Muscle layer of colon (tissue), 2 donors: ENCODE measurements at regions not wholly inside any gene's neighbourhood (a gene's known extent, or its start where the extent isn't known, plus 50 kb on each side); places are given as distances from the start of the nearest gene placed in this dataset.

Experiments
- H3K27ac ChIP-seq: one replicate; pipeline ENCODE4 v1.7.0; 2013; ENCODE audit warnings: low read depth, mild to moderate bottlenecking, low read length, moderate library complexity
- H3K27me3 ChIP-seq, 2 donors: one replicate each; pipeline ENCODE4 v1.7.0; 2013; ENCODE audit warnings: low read length in 2 of 2, mild to moderate bottlenecking in 2 of 2; ENCODE audit not compliant: insufficient read depth in 2 of 2, control insufficient read depth in 1 of 2
- H3K36me3 ChIP-seq: one replicate; pipeline ENCODE4 v1.7.0; 2013; ENCODE audit warnings: mild to moderate bottlenecking, low read length; ENCODE audit not compliant: insufficient read depth
- H3K4me1 ChIP-seq: one replicate; pipeline ENCODE4 v1.7.0; 2013; ENCODE audit warnings: mild to moderate bottlenecking, low read length; ENCODE audit not compliant: insufficient read depth
- H3K4me3 ChIP-seq, 2 donors: one replicate each; pipeline ENCODE4 v1.7.0; 2013; ENCODE audit warnings: low read length in 2 of 2, low read depth in 1 of 2, mild to moderate bottlenecking in 1 of 2, moderate library complexity in 1 of 2
- H3K9ac ChIP-seq: one replicate; pipeline ENCODE4 v1.7.0; 2013; ENCODE audit warnings: low read length
- H3K9me3 ChIP-seq: one replicate; pipeline ENCODE4 v1.7.0; 2013; ENCODE audit warnings: mild to moderate bottlenecking, low read length
- donor health status: abdominal sarcoma.
- donor health status: Adenocarcinoma of cecum.

DNA sequence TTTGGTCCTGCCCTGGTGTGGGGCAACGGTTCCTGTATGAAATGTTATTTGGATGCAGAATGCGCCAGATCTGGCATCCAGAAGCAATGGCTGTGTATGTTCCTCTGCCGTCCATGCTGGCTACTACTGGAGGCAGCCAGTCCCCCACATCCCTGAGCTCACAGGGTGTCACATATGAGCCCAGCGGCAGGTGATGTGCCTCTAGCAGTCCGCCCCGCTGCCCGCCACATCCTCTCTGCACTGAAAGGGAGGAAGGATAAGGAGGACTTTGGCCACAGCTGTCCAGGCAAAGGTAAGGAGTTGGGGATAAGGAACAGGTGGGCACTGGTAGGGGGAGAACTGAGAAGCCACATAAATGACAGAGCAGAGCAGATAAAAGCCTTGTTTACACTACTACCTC lies 305.3 kb upstream of the DAB1 start:
- H3K9me3 ChIP-seq = no peaks in the 10 kb centered on the region
- H3K9ac ChIP-seq = no peak overlapping the region
- no peaks in the 10 kb centered on the region for H3K27me3 ChIP-seq
- H3K4me3 ChIP-seq = no peak overlapping the region
- H3K4me1 ChIP-seq = no peaks in the 10 kb centered on the region
- no peaks in the 10 kb centered on the region for H3K36me3 ChIP-seq
- no peak overlapping the region for H3K27ac ChIP-seq

DNA sequence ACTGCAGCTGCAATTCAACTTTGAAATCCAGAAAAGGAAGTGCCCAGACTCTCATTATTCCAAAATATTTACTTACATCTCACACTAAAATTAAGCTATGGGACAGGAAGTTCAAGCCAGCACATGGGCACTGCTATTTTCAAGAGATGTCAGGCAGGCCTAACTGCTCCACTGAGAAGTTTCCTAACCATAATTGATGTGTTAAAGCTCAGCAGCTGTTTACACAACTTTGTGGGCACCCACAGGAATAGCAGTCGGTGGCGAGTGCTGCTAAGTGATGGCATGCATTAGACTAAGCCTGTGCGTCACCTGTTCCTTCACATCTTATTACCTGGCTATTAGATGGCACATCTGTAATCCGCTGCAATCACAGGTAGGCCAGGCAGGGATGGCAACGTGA lies 303.3 kb upstream of the DAB1 start:
- no peaks in the 10 kb centered on the region for H3K36me3 ChIP-seq
- no peak overlapping the region for H3K27ac ChIP-seq
- no peak overlapping the region for H3K9ac ChIP-seq
- no peak overlapping the region for H3K4me3 ChIP-seq
- no peaks in the 10 kb centered on the region for H3K27me3 ChIP-seq
- no peaks in the 10 kb centered on the region for H3K9me3 ChIP-seq
- no peaks in the 10 kb centered on the region for H3K4me1 ChIP-seq

DNA sequence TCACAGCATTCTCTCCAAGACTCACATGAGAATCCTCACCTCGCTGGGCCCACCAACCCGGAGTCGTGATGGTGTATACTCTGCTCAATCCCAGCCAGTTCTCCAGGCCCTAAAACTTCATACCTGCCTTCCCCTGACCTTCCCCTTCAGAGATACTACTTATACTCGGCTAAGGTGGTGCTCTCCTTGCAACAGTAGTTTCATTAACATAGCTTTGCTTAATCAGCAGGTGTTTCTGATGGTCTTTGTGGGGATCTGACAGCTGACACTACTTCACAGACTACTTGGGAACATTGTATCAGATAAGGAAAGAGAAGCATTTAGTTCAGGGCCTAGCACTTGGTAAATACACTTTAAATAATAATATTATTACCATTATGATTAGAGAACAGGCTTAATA lies 301.5 kb upstream of the DAB1 start:
- Histone ChIP-seq H3K9ac (no peak overlapping the region), H3K9me3 (no peaks in the 10 kb centered on the region), H3K4me1 (no peaks in the 10 kb centered on the region), H3K36me3 (no peaks in the 10 kb centered on the region), H3K27ac (no peak overlapping the region), H3K4me3 (no peak overlapping the region), H3K27me3 (no peaks in the 10 kb centered on the region)

DNA sequence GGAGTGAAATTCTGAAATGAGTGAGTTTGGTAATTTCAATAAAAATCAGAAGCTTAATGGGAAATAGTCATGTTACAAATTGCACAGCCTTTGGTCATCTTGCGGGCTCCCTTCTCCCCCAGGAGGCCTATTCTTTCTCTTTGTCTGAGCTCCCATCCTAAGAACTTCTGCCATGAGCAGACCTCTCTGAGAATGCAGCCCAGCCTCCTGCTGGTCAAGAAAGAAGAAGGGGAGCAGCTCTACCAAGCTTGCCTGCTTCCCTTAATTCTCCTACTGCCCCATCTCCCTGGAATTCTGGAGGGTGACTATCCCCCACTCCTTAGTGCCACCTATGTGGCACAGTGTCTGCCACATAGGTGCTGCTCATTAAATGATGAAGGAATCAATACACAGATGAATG lies 300.7 kb upstream of the DAB1 start:
- no peak overlapping the region for H3K4me3 ChIP-seq
- no peak overlapping the region for H3K27ac ChIP-seq
- no peak overlapping the region for H3K9ac ChIP-seq
- H3K36me3 ChIP-seq = no peaks in the 10 kb centered on the region
- no peaks in the 10 kb centered on the region for H3K27me3 ChIP-seq
- no peaks in the 10 kb centered on the region for H3K9me3 ChIP-seq
- H3K4me1 ChIP-seq = no peaks in the 10 kb centered on the region

- H3K36me3 ChIP-seq = no peaks in the 10 kb centered on the region
- H3K9me3 ChIP-seq = no peaks in the 10 kb centered on the region
- H3K4me3 ChIP-seq = no peak overlapping the region
- no peak overlapping the region for H3K27ac ChIP-seq
- no peaks in the 10 kb centered on the region for H3K27me3 ChIP-seq
- H3K4me1 ChIP-seq = no peaks in the 10 kb centered on the region
- no peak overlapping the region for H3K9ac ChIP-seq
These were observed 298.6 kb upstream of the DAB1 start for GRCh38 chr1:57722285-57722978.

- H3K27ac ChIP-seq = no peak overlapping the region
- H3K36me3 ChIP-seq = no peaks in the 10 kb centered on the region
- H3K4me1 ChIP-seq = no peaks in the 10 kb centered on the region
- H3K4me3 ChIP-seq = no peak overlapping the region
- H3K9ac ChIP-seq = no peak overlapping the region
- H3K9me3 ChIP-seq = no peaks in the 10 kb centered on the region
- H3K27me3 ChIP-seq = no peaks in the 10 kb centered on the region
These were observed 297.1 kb upstream of the DAB1 start for GRCh38 chr1:57721001-57721400.

- H3K9me3 ChIP-seq = no peaks in the 10 kb centered on the region
- no peaks in the 10 kb centered on the region for H3K4me1 ChIP-seq
- no peak overlapping the region for H3K27ac ChIP-seq
- H3K36me3 ChIP-seq = no peaks in the 10 kb centered on the region
- no peaks in the 10 kb centered on the region for H3K27me3 ChIP-seq
- H3K4me3 ChIP-seq = no peak overlapping the region
- no peak overlapping the region for H3K9ac ChIP-seq
These were observed 295.4 kb upstream of the DAB1 start for GRCh38 chr1:57719274-57719673.

DNA sequence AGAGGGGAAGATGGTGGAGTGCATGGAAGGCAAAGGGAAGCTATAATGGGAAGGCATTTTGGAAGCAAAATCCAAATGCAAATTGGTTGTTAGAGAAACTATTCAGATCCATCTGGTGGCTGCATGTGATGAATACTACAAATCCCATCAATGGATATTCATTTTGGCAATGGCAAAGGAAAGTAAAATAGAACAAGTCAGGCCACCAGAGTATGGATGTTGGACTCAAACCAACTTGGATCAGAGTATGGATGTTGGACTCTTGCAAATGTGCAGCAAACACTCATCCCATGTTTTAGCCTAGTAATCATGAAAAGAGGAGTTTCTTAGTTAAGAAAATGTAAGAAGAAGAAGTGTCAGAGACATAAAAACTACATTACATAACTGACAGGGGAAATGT lies 289.6 kb upstream of the DAB1 start:
- no peaks in the 10 kb centered on the region for H3K36me3 ChIP-seq
- H3K9me3 ChIP-seq = no peaks in the 10 kb centered on the region
- H3K27ac ChIP-seq = no peak overlapping the region
- no peaks in the 10 kb centered on the region for H3K27me3 ChIP-seq
- H3K4me1 ChIP-seq = no peaks in the 10 kb centered on the region
- no peak overlapping the region for H3K9ac ChIP-seq
- H3K4me3 ChIP-seq = no peak overlapping the region

DNA sequence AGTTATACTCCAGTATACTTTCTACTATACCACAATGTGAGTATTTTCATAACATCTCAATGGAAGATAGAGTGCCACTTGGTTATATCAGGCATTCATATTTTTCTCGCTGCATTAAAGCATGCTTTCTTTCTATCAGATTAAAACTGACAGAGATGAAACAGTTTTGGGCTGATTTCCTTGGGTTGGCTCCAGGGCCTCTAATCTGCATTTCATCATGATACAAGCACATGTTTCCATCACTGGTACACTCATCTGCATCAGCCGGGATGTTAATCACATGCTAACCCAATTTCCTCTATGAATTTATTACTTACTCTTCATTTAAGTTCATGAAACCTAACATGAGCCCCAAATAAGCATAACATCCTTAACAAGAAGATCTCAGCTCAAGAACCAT lies 289.0 kb upstream of the DAB1 start:
- no peak overlapping the region for H3K9ac ChIP-seq
- no peaks in the 10 kb centered on the region for H3K36me3 ChIP-seq
- no peaks in the 10 kb centered on the region for H3K27me3 ChIP-seq
- no peaks in the 10 kb centered on the region for H3K4me1 ChIP-seq
- no peak overlapping the region for H3K27ac ChIP-seq
- H3K9me3 ChIP-seq = no peaks in the 10 kb centered on the region
- H3K4me3 ChIP-seq = no peak overlapping the region

DNA sequence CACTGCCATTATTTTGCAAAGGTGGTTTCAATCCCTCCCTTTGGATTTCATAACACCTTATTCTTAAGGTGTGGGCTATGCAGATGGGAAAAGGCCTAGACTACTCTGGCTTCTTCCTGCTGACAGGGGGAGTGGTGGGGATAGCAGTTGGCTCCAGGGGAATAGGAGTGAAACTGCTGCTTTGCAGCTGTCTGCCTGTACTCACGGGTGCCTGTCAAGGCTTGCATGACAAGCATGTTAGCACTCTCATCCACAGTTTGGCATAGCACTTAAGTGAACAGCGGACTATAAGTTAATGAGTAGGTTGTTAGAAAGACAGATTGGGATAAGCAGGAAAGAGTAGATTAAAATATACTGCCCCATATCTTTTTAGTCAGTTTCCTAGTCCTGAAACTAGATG lies 287.5 kb upstream of the DAB1 start:
- Histone ChIP-seq H3K9ac (no peak overlapping the region), H3K4me1 (no peaks in the 10 kb centered on the region), H3K9me3 (no peaks in the 10 kb centered on the region), H3K4me3 (no peak overlapping the region), H3K36me3 (no peaks in the 10 kb centered on the region), H3K27ac (no peak overlapping the region), H3K27me3 (no peaks in the 10 kb centered on the region)

DNA sequence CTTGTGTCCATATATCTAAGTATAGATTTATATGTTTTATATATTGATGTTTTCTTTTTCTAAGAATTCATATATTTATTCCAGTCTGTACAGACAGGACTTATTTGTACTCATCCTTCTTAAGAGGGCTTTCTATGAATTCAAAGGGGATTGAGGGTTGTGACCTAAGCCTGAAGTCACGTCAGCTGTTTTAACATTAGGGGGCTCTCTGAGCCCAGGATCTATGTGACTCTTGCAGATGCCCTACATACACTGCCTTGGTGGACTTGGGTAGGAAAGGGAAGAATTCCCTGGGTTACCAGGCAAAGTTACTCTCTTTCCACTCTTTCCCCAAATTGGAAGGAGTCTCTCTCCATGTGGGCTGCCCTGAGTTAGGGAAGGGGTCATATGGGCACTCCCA lies 283.8 kb upstream of the DAB1 start:
- no peaks in the 10 kb centered on the region for H3K4me1 ChIP-seq
- no peaks in the 10 kb centered on the region for H3K9me3 ChIP-seq
- no peaks in the 10 kb centered on the region for H3K27me3 ChIP-seq
- H3K27ac ChIP-seq = no peak overlapping the region
- no peak overlapping the region for H3K9ac ChIP-seq
- H3K4me3 ChIP-seq = no peak overlapping the region
- H3K36me3 ChIP-seq = no peaks in the 10 kb centered on the region

DNA sequence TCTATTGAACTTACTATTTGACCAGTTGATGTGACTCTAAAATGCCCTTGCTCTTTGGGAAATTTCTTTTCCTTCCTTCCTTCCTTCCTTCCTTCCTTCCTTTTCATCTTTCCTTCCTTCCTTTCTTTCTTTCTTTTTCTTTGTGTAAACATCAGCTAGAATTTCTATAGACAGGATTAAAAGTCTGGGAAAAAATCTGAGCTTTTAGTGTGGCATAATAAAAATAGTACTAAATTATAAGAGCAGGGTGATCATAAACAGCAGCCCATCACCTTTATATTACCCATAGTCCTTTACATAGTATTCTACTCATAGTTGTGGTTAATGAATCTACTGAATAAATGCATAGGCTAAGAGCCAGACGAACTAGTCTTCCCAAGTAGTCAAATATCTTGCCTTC lies 281.0 kb upstream of the DAB1 start:
- H3K9me3 ChIP-seq = no peaks in the 10 kb centered on the region

More for the DNA sequence above, 281.0 kb upstream of the DAB1 start:
- Histone ChIP-seq H3K36me3 (no peaks in the 10 kb centered on the region), H3K4me1 (no peaks in the 10 kb centered on the region), H3K27me3 (no peaks in the 10 kb centered on the region), H3K4me3 (no peak overlapping the region), H3K9ac (no peak overlapping the region), H3K27ac (no peak overlapping the region)
